Breast epithelium (tissue), 3 donors: ENCODE measurements at regions not wholly inside any gene's neighbourhood (a gene's known extent, or its start where the extent isn't known, plus 50 kb on each side); places are given as distances from the start of the nearest gene placed in this dataset.

Source experiments
- POLR2A ChIP-seq: fragments of 450-650 bp; IDR thresholded peaks from one replicate; pipeline ENCODE4 v1.6.1; 2016; ENCODE audit warnings: antibody characterized with exemption, mild to moderate bottlenecking, moderate library complexity
- POLR2AphosphoS5 ChIP-seq, 3 donors: sonication (generic); formaldehyde crosslinking; IDR thresholded peaks; one replicate each; pipeline ENCODE4 v1.6.1; 2017; ENCODE audit warnings: antibody characterized with exemption in 3 of 3
- TF ChIP-seq, protein P1 (sequence below), 3 donors: fragments of 450-650 bp; IDR thresholded peaks; one replicate each; pipeline ENCODE4 v1.5.1; 2016 to 2017; ENCODE audit warnings: antibody characterized with exemption in 3 of 3, mild to moderate bottlenecking in 3 of 3, moderate library complexity in 3 of 3

DNA sequence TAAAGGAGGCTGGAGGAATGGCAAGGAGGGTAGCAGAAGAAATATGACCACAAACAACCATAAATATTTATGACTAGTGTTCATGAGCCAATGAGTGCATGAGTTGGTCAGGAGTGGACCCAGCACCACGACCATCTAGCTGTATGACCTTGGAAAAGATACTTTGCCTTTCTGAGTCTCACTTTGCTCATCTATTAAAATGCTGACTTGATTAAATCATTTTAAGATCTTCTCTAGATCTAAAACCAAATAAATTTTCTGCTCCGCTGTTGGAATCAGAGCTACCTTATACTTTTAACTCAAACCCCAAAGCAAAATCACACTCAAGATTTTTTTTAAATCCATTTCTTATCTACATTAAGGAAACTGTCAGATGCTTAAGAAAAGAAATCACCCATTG lies 207.0 kb downstream of the GPAM start:
- TF ChIP-seq POLR2A, result no peak
- TF ChIP-seq, protein P1, sequence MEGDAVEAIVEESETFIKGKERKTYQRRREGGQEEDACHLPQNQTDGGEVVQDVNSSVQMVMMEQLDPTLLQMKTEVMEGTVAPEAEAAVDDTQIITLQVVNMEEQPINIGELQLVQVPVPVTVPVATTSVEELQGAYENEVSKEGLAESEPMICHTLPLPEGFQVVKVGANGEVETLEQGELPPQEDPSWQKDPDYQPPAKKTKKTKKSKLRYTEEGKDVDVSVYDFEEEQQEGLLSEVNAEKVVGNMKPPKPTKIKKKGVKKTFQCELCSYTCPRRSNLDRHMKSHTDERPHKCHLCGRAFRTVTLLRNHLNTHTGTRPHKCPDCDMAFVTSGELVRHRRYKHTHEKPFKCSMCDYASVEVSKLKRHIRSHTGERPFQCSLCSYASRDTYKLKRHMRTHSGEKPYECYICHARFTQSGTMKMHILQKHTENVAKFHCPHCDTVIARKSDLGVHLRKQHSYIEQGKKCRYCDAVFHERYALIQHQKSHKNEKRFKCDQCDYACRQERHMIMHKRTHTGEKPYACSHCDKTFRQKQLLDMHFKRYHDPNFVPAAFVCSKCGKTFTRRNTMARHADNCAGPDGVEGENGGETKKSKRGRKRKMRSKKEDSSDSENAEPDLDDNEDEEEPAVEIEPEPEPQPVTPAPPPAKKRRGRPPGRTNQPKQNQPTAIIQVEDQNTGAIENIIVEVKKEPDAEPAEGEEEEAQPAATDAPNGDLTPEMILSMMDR (IDR thresholded peaks at IDR 0.05), result no peak
- no peak for TF ChIP-seq POLR2AphosphoS5 (IDR thresholded peaks at IDR 0.05)
